Right forelimb (tissue), 1 donor: ENCODE measurements at regions not wholly inside any gene's neighbourhood (a gene's known extent, or its start where the extent isn't known, plus 50 kb on each side); places are given as distances from the start of the nearest gene placed in this dataset.

Experiments used
- DNase-seq: peaks from one replicate; pipeline ENCODE4 v3.0.0-alpha.2; 2018

GRCh38 chr6:144585217-144585814 is 300.2 kb downstream of the UTRN start:
- no peak for DNase-seq

GRCh38 chr6:144586986-144587385 is 301.9 kb downstream of the UTRN start:
- no peak for DNase-seq

- DNase-seq, result no peak
These were observed 303.7 kb downstream of the UTRN start for GRCh38 chr6:144588697-144589325.

- DNase-seq, result no peak
These were observed 305.4 kb downstream of the UTRN start for GRCh38 chr6:144590532-144590931.

GRCh38 chr6:144593392-144593791 is 308.3 kb downstream of the UTRN start:
- DNase-seq, result no peak

GRCh38 chr6:144594585-144594984 is 309.4 kb downstream of the UTRN start:
- no peak for DNase-seq

GRCh38 chr6:144595266-144595665 is 310.1 kb downstream of the UTRN start:
- DNase-seq, result no peak

GRCh38 chr6:144597511-144597910 is 312.4 kb downstream of the UTRN start:
- no peak for DNase-seq

GRCh38 chr6:144599615-144600014 is 314.5 kb downstream of the UTRN start:
- no peak for DNase-seq

- DNase-seq, result no peak
These were observed 316.1 kb downstream of the UTRN start for GRCh38 chr6:144601221-144601620.

GRCh38 chr6:144602523-144603180 is 317.5 kb downstream of the UTRN start:
- no peak for DNase-seq

GRCh38 chr6:144606083-144606482 is 320.9 kb downstream of the UTRN start:
- no peak for DNase-seq

GRCh38 chr6:144607998-144608735 is 323.0 kb downstream of the UTRN start:
- DNase-seq, result no peak

- DNase-seq, result no peak
These were observed 327.7 kb downstream of the UTRN start for GRCh38 chr6:144612811-144613210.

- no peak for DNase-seq
These were observed 328.7 kb downstream of the UTRN start for GRCh38 chr6:144613859-144614258.

- DNase-seq, result no peak
These were observed 330.7 kb downstream of the UTRN start for GRCh38 chr6:144615870-144616269.

GRCh38 chr6:144617191-144617590 is 332.1 kb downstream of the UTRN start:
- DNase-seq, result no peak

GRCh38 chr6:144617708-144618107 is 332.6 kb downstream of the UTRN start:
- no peak for DNase-seq

GRCh38 chr6:144619966-144620365 is 334.8 kb downstream of the UTRN start:
- DNase-seq, result no peak

GRCh38 chr6:144621332-144621731 is 336.2 kb downstream of the UTRN start:
- DNase-seq, result no peak

- DNase-seq, result no peak
These were observed 339.1 kb downstream of the UTRN start for GRCh38 chr6:144624246-144624645.

GRCh38 chr6:144624716-144625115 is 339.6 kb downstream of the UTRN start:
- no peak for DNase-seq

GRCh38 chr6:144630857-144631256 is 345.7 kb downstream of the UTRN start:
- no peak for DNase-seq

GRCh38 chr6:144632266-144632665 is 347.1 kb downstream of the UTRN start:
- no peak for DNase-seq
